ENCODE measurements at regions not wholly inside any gene's neighbourhood (a gene's known extent, or its start where the extent isn't known, plus 50 kb on each side); places are given as distances from the start of the nearest gene placed in this dataset.

DNA sequence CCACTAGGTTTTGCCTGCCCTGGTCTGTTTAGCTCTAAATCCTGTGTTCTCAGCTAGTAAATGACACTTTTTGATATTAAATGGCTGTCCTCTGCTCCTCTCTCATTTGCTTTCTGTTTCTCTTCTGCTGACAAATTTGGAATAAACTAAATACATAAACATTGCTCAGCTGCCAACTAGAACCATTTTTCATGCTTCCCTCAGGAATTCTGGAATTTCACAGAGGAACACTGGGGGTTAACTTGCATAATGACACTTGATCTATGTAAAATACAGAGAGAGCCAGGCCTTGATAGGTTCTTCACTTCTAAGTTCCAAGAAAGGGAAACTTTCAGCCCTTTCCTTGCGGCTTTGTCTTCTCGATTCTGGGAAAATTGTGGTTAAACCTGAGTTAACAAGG, 450.6 kb upstream of the ST6GAL2 start:
- ATAC-seq (no peak), DNase-seq (ENCODE audit: low spot score in 2 of 2) (no peak)
- Mint-ChIP-seq H3K27ac (no peak overlapping the region), H3K9me3 (peaks cover 9 to 19% of the 10 kb centered on the region in 2 donors), H3K36me3 (no peaks in the 10 kb centered on the region)

DNA sequence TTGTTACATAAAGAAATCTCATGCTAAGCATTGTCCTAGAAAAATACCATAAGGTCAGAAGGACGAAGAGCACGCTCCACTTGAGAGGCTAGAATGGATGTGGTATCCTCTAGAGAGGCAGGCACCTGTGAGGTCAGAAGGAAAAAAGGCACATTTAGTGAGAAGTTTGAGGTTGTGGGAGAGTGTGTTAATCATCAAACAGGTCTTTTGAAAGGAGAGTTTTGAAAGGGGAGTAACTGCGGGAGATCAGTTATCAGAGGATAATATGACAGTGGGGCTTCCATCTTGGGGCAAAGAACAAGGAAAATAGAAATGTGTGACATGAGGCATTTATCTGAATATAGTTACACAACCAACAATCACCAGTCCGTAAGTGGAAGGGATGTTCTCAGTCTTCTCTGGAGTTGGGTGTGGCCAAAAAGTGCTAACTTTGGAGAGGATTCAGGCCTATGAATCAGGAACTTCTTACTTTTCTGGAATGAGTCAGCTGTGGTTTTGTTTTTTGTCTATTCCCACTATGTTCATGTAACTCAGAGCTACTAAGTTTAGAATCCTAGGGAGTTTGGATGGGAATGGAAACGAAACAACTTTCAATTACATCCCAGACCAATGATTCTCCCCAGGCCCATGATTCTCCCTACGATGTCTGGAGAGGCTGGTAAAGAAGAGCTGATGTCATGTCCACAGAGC, 451.4 kb upstream of the ST6GAL2 start:
- Mint-ChIP-seq H3K27ac (no peak overlapping the region), H3K9me3 (peaks cover 9 to 19% of the 10 kb centered on the region in 2 donors), H3K36me3 (no peaks in the 10 kb centered on the region)
- no peak for DNase-seq (ENCODE audit: low spot score in 2 of 2)
- no peak for ATAC-seq

DNA sequence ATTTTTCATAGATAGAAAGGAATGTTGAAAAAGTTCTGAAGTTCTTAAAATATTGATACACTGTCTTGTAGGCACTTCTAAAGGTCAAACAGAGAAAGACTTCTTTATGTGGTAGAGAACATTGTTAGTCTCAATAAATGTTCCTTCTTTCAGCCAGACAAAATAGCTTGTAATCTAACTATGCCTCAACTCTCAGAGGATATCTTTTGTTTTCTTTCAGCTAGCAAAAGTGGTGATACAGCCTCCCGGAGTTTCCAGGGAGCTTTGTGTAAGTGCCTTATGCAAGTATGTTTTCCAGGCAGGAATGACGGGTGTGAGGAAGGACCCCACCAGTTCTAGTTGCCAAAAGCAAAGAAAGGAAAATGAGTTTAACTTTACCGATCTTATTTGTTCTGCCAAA, 452.1 kb upstream of the ST6GAL2 start:
- H3K27ac Mint-ChIP-seq: no peak overlapping the region
- DNase-seq (ENCODE audit: low spot score in 2 of 2) (no peak), ATAC-seq (no peak)
- H3K36me3 Mint-ChIP-seq: no peaks in the 10 kb centered on the region
- H3K9me3 Mint-ChIP-seq: peaks cover 9 to 14% of the 10 kb centered on the region in 2 donors

DNA sequence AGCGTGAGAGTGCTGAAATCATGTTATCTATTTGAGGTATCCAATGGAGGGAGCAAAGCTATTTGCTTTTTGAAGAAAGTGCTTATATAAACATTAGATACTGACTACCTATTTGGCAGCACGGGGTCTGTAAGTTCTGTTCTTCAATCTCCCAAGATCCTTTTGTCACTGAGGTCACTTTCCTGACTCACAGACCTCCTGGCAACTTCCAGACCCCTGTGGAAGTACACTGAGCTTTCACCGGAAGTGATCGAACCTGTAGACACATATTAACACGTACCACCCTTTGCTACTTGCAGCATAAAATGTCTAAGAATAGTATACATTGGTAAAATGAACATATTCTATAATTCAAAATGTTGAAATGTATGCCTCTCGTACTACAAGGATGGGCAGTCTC, 452.6 kb upstream of the ST6GAL2 start:
- no peak for DNase-seq (ENCODE audit: low spot score in 2 of 2)
- Mint-ChIP-seq H3K9me3 (peaks cover 9 to 14% of the 10 kb centered on the region in 2 donors), H3K27ac (no peak overlapping the region), H3K36me3 (no peaks in the 10 kb centered on the region)
- no peak for ATAC-seq

DNA sequence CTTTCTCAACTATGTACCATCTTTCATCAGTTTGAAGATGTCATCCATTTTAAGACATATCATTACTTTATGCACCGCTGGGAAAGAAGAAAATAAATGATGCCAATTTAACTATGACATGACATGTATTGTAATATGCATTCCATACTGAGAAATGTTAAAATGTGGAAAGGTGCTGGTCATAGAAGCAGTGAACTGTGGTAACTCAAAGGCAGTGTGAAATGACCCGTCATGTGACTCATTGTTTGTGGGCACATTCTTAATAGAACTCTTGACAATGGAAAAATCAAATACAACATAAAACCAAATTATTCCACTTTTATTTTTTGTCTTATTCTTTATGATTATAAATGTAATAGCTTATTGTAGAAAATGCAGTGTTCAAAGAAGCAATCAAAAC, 455.0 kb upstream of the ST6GAL2 start:
- Mint-ChIP-seq H3K27ac (no peak overlapping the region), H3K9me3 (peaks cover 9 to 14% of the 10 kb centered on the region in 2 donors), H3K36me3 (no peaks in the 10 kb centered on the region)
- no peak for ATAC-seq
- no peak for DNase-seq (ENCODE audit: low spot score in 2 of 2)

DNA sequence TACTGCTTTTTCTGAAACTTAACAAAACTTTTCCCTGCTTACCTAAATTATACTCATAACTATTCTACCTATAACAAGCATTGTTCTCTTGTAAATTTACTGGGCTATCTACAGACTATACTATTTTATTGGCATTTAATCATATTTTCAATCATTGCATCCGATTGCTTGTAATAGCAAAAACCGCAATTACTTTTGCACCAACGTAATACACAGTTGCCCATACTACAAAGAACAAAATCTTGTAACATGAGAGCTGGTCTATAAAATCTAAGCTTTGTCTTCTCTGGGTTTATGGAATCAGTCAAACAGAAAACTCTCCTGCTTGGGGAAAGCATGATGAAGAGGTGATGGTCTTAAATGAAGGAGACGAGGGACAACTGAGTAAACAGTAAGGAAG, 463.4 kb upstream of the ST6GAL2 start:
- DNase-seq (ENCODE audit: low spot score in 2 of 2) (no peak), ATAC-seq (no peak)
- peaks cover 14 to 18% of the 10 kb centered on the region in 2 donors for H3K9me3 Mint-ChIP-seq
- H3K36me3 Mint-ChIP-seq: no peaks in the 10 kb centered on the region
- H3K27ac Mint-ChIP-seq: no peak overlapping the region

DNA sequence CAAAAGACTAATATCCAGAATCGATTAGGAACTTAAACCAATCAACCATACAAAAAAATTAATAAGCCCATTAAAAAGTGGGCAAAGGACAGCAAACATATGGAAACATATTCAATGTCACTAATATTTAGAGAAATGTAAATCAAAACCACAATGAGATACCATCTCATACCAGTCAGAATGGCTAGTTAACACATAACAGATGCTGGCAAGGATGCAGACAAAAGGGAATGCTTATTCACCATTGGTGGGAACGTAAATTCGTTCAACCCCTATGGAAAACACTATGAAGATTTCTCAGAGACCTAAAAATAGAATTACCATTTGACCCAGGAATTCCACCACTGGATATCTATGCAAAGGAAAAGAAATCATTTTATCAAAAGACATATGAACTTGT, 468.2 kb upstream of the ST6GAL2 start:
- ATAC-seq: no peak
- no peak overlapping the region for H3K27ac Mint-ChIP-seq
- DNase-seq (ENCODE audit: low spot score in 2 of 2): no peak
- peaks cover 9 to 13% of the 10 kb centered on the region in 2 donors for H3K9me3 Mint-ChIP-seq
- H3K36me3 Mint-ChIP-seq: no peaks in the 10 kb centered on the region

DNA sequence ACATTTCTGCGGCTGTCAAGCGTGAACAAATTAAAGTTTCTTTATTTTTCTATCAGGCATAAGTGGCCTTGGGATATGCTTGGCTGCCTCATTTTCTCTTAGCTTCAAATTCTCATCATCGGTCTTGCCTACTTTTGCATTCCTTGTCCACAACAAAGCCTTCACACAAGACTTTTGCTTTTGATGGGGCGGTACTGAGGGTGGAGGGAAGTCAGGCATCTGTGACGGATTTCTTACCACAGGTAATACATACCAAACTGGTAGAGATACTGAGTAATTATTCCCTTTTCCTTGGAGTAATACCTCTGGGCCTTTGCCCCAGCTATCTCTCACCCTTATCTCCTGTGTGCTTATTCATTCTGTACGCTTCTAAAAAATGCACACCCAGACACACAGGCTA, 468.3 kb upstream of the RGPD4 start:
- DNase-seq (ENCODE audit: low spot score in 2 of 2): no peak
- Mint-ChIP-seq H3K9me3 (peaks cover 5 to 9% of the 10 kb centered on the region in 2 donors), H3K27ac (no peak overlapping the region), H3K36me3 (no peaks in the 10 kb centered on the region)
- ATAC-seq: no peak

DNA sequence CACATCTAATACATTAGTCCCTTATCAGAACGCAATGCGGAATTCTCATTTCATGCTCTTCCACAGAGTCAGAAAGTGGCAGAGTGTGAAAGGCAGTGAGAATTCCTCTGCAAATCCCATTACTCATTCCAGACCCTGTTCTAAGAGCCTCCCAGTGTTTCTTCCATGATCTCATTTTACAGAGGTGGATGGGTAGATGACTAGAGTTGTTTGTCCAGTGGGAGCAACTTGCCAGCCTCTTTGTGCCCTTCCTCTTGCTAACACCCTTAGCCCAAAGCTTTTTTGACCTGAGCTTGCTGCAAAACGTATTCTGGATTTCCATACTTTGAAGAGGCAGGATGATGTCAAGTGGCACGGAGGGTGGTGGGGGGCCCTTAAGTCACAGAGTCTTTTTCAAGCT, 467.7 kb upstream of the RGPD4 start:
- H3K27ac Mint-ChIP-seq: no peak overlapping the region
- DNase-seq (ENCODE audit: low spot score in 2 of 2): no peak
- no peaks in the 10 kb centered on the region for H3K36me3 Mint-ChIP-seq
- peaks cover 10 to 11% of the 10 kb centered on the region in 2 donors for H3K9me3 Mint-ChIP-seq
- ATAC-seq: no peak

DNA sequence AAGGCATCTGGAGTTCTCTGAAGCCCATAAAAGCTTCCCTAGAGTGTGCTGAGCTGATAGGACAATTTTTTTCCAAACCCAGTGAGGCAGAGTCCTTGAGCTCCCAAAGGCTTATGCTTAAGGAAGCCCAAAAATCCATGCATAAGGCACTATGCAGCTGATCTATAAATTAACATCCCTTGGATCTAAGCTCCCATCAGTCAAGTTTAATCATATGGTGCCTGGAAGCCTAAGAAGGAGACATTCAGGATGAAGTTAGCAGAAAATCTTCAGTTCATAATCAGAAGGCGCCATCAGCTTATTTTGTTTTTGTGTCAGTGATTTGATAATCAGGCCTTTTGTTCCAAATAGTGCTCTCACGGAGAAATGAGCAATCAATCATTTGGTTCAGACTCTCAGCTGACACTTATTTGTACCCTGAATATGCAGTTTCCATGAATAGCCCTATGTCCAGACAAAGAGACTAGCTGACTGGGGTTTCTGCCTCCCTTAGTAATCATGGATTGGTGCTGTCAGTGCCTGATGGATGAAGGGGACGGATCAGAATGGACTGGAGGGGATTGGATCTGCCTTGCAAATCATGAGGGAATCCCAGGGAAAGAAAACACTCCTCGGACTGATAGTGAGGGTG, 464.8 kb upstream of the RGPD4 start:
- ATAC-seq (no peak), DNase-seq (ENCODE audit: low spot score in 2 of 2) (no peak)
- Mint-ChIP-seq H3K27ac (no peak overlapping the region), H3K9me3 (peaks cover 16 to 17% of the 10 kb centered on the region in 2 donors), H3K36me3 (no peaks in the 10 kb centered on the region)

DNA sequence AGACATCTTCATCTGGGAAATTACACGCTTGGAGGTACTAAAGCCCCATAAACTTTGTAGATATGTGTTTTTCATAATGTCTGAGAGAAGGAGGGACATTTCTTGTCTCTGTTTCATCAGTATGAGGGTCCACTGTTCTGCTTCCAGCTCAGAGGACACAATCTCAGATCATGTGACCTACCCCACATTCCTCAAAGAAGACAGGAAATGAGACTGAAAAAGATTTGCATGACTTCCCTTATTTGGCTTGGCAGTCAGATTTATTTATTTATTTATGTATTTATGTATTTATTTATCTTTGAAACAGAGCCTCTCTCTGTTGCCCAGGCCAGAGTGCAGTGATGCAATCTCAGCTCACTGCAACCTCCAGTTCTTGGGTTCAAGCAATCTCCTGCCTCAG, 463.7 kb upstream of the RGPD4 start:
- Mint-ChIP-seq H3K27ac (no peak overlapping the region), H3K9me3 (peaks cover 17 to 22% of the 10 kb centered on the region in 2 donors), H3K36me3 (no peaks in the 10 kb centered on the region)
- DNase-seq (ENCODE audit: low spot score in 2 of 2) (no peak), ATAC-seq (no peak)

DNA sequence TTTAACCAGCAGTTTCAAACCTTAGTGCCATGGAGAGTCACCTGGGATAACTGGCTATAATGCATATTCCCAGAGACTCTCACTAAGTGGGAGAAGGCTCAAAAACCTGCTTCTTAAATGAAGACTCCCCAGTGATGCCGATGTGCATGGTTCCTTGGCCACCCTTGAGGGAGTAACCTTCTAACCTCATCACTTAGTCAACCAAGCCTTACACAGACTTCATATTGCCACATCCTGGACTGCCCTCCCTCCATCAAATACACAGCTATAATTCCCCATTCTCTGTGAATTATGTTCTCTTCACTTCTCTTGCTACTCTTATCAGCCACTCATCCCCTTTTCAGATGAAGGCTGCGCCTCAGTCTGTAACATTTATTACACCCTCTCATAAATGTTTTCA, 462.9 kb upstream of the RGPD4 start:
- ATAC-seq (no peak), DNase-seq (ENCODE audit: low spot score in 2 of 2) (no peak)
- H3K27ac Mint-ChIP-seq: no peak overlapping the region
- H3K36me3 Mint-ChIP-seq: no peaks in the 10 kb centered on the region
- H3K9me3 Mint-ChIP-seq: peaks cover 17 to 24% of the 10 kb centered on the region in 2 donors

DNA sequence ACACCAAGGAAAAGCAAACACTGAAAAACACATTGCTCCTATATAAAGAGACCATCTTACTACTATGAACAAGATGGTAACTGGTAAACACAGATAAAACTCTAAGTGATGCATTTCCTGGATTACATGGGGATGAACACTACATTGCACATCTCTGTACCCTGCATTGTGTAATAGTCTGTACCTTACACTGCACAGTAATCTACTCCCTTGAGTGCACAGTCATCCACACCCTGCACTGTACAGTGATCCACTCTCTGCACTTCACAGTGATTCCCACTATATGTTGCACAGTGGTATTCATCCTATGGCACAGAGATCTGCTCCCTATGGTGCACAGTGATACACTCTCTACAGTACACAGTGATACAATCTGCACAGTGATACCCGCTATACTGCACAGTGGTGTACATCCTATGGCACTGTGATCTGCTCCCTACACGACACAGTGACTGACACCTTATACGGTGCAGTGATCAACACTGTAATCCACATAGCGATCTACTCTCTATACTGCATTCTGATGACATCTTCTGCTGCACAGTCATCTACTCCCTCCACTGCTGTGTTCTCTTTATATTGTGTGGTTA, 462.2 kb upstream of the RGPD4 start:
- ATAC-seq: no peak
- no peak for DNase-seq (ENCODE audit: low spot score in 2 of 2)

DNA sequence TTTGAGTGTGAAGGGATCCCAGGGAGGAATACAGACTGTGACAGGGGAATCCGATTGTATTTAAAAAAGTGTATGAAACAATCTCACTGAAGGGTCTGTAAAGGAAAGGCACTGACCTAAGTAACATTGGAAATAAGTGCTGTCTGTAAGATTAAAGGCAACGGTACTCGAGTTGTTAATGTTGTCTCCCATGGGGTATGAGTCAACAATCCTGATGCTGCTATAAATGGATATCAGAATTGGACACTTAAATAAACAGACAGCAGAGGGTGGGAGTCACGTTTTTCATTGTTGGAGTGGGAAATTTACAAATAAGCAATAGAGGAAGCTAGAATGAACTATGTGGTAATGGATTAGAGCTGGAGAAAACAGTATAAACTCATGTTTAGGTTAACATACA, 452.4 kb upstream of the RGPD4 start:
- Mint-ChIP-seq H3K36me3 (no peaks in the 10 kb centered on the region), H3K27ac (no peak overlapping the region), H3K9me3 (peaks cover 7 to 21% of the 10 kb centered on the region in 2 donors)
- DNase-seq (ENCODE audit: low spot score in 2 of 2) (no peak), ATAC-seq (no peak)

More for the DNA sequence above, 462.2 kb upstream of the RGPD4 start:
- Mint-ChIP-seq H3K9me3 (peaks cover 17 to 27% of the 10 kb centered on the region in 2 donors), H3K36me3 (no peaks in the 10 kb centered on the region), H3K27ac (no peak overlapping the region)

DNA sequence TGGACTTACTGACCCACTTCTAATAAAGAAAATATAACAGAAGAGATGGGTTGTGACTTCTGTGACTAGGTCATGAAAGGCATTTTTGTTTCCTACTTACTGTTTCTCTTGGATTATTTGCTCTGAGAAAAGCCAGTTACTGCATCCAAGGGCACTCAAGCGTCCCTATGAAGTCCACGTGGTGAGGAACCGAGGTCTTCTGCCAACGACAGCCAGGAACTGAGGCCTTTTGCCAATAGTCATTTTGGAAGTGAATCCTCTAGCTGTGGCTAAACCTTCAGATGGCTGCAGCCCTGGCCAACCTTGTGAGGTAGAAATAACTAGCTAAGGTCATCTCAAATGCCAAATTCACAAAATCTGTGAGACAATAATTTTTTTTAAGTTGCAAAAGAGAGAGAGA, 449.8 kb upstream of the RGPD4 start:
- ATAC-seq (no peak), DNase-seq (ENCODE audit: low spot score in 2 of 2) (no peak)
- peaks cover 21% of the 10 kb centered on the region in 2 donors for H3K9me3 Mint-ChIP-seq

DNA sequence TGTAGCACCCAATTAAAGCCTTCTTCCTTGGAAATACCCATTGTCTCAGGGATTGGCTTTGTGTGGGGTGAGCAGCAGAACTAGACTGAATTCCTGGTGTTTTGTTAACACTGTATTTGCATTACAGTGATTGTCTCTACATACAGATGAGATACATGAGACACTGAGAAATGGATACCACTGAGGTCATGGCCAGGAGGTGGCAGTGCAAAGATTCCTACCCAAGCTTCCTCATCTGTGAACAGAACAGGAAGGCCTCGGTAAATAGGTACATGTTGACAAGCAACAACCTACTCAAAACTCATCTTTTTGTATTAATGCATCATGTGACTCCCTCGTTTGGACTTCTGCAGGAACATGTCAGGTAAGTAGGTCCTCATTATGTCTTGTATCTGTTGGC, 445.8 kb upstream of the RGPD4 start:
- H3K36me3 Mint-ChIP-seq: no peaks in the 10 kb centered on the region
- H3K9me3 Mint-ChIP-seq: peaks cover 11 to 18% of the 10 kb centered on the region in 2 donors
- ATAC-seq: no peak
- H3K27ac Mint-ChIP-seq: no peak overlapping the region
- DNase-seq (ENCODE audit: low spot score in 2 of 2): no peak

More for the DNA sequence above, 449.8 kb upstream of the RGPD4 start:
- H3K27ac Mint-ChIP-seq: no peak overlapping the region
- no peaks in the 10 kb centered on the region for H3K36me3 Mint-ChIP-seq

DNA sequence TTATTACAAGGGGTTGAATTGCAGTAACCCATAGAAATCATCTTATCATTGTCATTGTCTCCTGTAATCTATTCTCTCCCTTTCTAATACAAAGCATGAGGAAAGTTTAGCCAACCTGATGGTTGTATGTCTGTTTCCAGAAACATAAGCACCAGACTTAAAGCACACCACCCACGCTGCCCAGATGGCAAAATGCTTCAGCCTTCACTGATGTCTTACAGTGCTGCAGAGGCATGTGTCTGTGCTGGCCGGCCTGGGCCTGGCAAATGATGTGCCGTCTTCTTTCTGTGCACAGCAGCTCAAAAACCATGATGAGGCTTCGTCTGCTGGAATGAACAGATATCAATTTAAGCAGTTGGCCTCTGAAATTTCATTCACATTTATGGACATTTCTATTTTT, 443.0 kb upstream of the RGPD4 start:
- H3K9me3 Mint-ChIP-seq: peaks cover 24 to 31% of the 10 kb centered on the region in 2 donors
- no peak for ATAC-seq
- DNase-seq (ENCODE audit: low spot score in 2 of 2): no peak
- H3K27ac Mint-ChIP-seq: no peak overlapping the region
- H3K36me3 Mint-ChIP-seq: no peaks in the 10 kb centered on the region

DNA sequence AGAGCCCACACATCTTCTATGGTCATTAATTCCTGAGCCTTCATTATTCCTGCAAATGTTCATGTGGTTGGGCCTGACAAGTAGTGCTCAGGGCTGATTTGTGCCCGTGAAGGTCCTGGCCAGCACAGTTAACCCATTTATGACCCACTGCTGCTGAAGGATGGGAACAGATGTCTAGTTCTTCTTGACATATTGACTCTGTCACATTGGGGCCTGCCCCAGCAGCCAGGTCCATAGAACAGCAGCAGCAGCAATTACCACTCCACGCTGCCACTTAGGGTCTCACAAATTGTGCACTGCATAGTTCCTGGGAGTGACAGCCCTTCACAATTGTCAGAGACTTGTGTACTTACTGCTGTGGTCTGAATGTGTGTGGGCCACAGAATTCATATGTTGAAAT, 442.3 kb upstream of the RGPD4 start:
- ATAC-seq: no peak
- Mint-ChIP-seq H3K36me3 (no peaks in the 10 kb centered on the region), H3K9me3 (peaks cover 30 to 35% of the 10 kb centered on the region in 2 donors), H3K27ac (no peak overlapping the region)
- no peak for DNase-seq (ENCODE audit: low spot score in 2 of 2)
